ENCODE measurements at regions not wholly inside any gene's neighbourhood (a gene's known extent, or its start where the extent isn't known, plus 50 kb on each side); places are given as distances from the start of the nearest gene placed in this dataset.
"Not testable (repeated sequence)": the region's sequence is repeated elsewhere in the genome, so short reads cannot be mapped to it uniquely, and the experiment has no call there.

GRCh38 chr10:6701289-6701688 lies 121.2 kb upstream of the PRKCQ start:
- intact Hi-C loops (cut with DNase I), result no loop called here
- no peak for ATAC-seq

DNA sequence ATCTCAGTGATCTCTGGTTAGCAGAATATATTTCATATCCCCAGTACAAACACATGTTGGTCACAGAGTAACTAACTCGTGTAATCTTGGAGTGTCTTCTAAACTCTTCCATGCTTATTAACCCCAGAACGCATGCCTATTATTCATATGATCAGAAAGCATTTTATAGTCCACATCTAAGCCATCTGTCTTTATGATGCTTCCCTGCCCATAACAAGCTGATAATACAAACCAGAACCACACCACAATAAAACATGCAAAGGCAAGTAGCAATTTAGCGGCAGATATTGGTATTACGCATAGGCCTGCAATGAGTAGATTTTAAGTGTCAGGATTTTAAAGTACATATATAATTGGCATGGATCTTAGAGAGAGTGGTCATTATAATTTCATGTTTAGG lies 120.0 kb upstream of the PRKCQ start:
- ATAC-seq, result no peak
- intact Hi-C loops (cut with DNase I), result no loop called here
- no peak for DNase-seq (ENCODE audit: missing footprints)

More at GRCh38 chr10:6701289-6701688, 121.2 kb upstream of the PRKCQ start:
- no peak for DNase-seq (ENCODE audit: missing footprints)

- ATAC-seq (no peak), DNase-seq (ENCODE audit: missing footprints) (no peak)
- intact Hi-C loops (cut with DNase I), result no loop called here
Observed at GRCh38 chr10:6699336-6699735, 119.3 kb upstream of the PRKCQ start.

DNA sequence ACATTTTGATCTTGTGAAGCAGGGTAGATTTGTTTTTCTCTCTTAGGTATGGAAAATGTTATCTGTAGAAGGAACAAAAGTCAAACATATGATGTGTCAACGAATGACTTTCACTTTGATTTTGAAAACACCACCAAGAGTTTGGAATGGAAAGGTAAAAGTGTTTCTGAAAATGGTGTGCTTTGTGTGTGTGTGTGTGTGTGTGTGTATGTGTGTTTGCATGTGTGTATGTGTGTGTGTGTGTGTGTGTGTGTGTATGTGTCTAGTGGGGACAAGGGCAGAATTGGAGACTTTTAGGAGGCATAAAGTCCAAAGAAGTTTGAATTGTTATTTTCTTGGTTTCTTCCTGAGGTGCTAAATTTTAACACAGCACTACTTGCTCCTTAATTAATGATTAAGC lies 115.4 kb upstream of the PRKCQ start:
- intact Hi-C loops (cut with DNase I), result no loop called here
- DNase-seq (ENCODE audit: missing footprints) (no peak), ATAC-seq (no peak)

GRCh38 chr10:6694447-6695140 lies 114.5 kb upstream of the PRKCQ start:
- no peak for ATAC-seq
- intact Hi-C loops (cut with DNase I), result no loop called here
- DNase-seq (ENCODE audit: missing footprints), result no peak

- intact Hi-C loops (cut with DNase I), result no loop called here
- no peak for ATAC-seq
- no peak for DNase-seq (ENCODE audit: missing footprints)
Observed at GRCh38 chr10:6692856-6693255, 112.8 kb upstream of the PRKCQ start.

DNA sequence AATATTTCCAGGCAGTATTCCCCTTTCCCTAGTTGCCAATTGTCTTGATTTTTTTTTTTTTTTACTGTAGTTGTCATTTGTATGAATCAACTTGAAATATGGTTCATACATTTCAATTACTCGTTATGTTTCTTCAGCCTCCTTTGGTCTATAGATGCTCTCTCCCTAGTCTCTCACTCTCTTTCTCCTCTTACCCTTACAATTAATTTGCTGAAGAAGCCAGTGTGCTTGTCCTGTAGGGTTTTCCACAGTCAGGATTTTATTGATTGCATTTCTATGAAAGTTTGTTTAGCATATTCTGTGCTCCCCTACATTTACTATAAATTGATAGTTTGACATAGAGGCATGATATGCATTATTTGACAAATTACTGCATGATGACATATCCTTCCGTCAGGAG lies 112.0 kb upstream of the PRKCQ start:
- ATAC-seq (no peak), DNase-seq (ENCODE audit: missing footprints) (no peak)
- intact Hi-C loops (cut with DNase I), result no loop called here

- intact Hi-C loops (cut with DNase I), result no loop called here
- ATAC-seq (no peak), DNase-seq (ENCODE audit: missing footprints) (no peak)
Observed at GRCh38 chr10:6689036-6689435, 109.0 kb upstream of the PRKCQ start.

DNA sequence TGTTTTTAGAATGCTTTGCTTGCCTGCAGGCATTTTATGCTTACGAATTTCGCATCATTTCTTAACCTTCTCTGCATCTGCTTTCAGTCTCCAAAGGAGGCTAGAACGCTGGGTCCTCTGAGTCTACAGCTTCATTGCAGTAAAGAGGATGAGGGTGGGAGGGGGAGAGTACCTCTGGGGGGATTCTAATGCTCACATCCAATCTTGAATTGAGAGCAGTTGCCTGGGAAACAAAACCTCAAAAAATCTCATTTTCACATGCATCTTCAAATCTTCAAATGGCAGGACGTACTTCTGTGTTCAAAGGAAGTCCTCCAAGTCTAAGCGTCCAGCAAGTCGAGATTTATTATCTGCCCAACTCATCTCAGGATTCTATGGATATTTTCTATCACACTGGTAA lies 100.7 kb upstream of the PRKCQ start:
- no peak for DNase-seq (ENCODE audit: missing footprints)
- ATAC-seq, result no peak
- intact Hi-C loops (cut with DNase I), result no loop called here

- intact Hi-C loops (cut with DNase I), result loop anchor here (10.0 kb wide), 2 partner anchors 94 to 264 kb away; partner anchors contain the start of gene PRKCQ
- ATAC-seq (no peak), DNase-seq (ENCODE audit: missing footprints) (no peak)
Observed at GRCh38 chr10:6678956-6679355, 98.9 kb upstream of the PRKCQ start.

GRCh38 chr10:6678211-6678803 lies 98.2 kb upstream of the PRKCQ start:
- intact Hi-C loops (cut with DNase I), result loop anchor here (10.0 kb wide), 2 partner anchors 94 to 264 kb away; partner anchors contain the start of gene PRKCQ
- DNase-seq (ENCODE audit: missing footprints), result no peak
- ATAC-seq, result no peak

DNA sequence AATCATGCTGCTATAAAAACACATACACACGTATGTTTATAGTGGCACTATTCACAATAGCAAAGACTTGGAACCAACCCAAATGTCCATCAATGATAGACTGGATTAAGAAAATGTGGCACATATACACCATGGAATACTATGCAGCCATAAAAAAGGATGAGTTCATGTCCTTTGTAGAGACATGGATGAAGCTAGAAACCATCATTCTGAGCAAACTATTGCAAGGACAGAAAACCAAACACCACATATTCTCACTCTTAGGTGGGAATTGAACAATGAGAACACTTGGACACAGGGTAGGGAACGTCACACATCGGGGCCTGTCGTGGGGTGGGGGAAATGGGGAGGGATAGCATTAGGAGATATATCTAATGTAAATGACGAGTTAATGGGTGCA lies 97.1 kb upstream of the PRKCQ start:
- intact Hi-C loops (cut with DNase I), result loop anchor here (10.0 kb wide), 2 partner anchors 92 to 262 kb away; partner anchors contain the start of gene PRKCQ
- not testable (repeated sequence) for DNase-seq (ENCODE audit: missing footprints); ATAC-seq

DNA sequence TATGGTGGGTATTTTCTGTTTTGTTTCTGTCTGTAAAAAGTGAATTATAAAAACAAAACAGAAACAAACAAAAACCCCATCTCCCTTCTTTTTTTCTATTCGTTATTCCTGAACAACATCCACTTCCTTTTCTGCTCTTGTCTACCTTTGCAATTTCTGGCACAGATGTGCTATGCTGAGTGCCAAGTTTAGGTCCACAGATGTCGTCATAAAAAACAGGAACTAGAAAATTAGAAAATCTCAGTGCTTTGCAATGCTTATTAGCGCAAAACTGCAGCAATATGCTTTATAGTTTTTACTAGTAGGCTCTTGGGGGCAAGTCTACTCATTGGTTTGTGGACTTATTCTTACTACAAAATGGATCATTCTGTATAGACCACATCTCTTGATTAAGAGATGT lies 94.2 kb upstream of the PRKCQ start:
- intact Hi-C loops (cut with DNase I), result loop anchor here (10.0 kb wide), 2 partner anchors 89 to 259 kb away; partner anchors contain the start of gene PRKCQ
- no peak for DNase-seq (ENCODE audit: missing footprints)
- ATAC-seq, result no peak

GRCh38 chr10:6671976-6672375 lies 91.9 kb upstream of the PRKCQ start:
- DNase-seq (ENCODE audit: missing footprints) (no peak), ATAC-seq (no peak)
- intact Hi-C loops (cut with DNase I), result loop anchor here (10.0 kb wide), 2 partner anchors 87 to 257 kb away; partner anchors contain the start of gene PRKCQ

- intact Hi-C loops (cut with DNase I), result loop anchor here (5.0 kb wide), 1 partner anchor 743 kb away; the partner anchor contains the start of gene SFMBT2
- ATAC-seq (no peak), DNase-seq (ENCODE audit: missing footprints) (no peak)
Observed at GRCh38 chr10:6669269-6669859, 89.3 kb upstream of the PRKCQ start.

GRCh38 chr10:6667679-6668270 lies 87.7 kb upstream of the PRKCQ start:
- ATAC-seq (no peak), DNase-seq (ENCODE audit: missing footprints) (no peak)
- intact Hi-C loops (cut with DNase I), result loop anchor here (5.0 kb wide), 1 partner anchor 745 kb away; the partner anchor contains the start of gene SFMBT2

GRCh38 chr10:6667150-6667549 lies 87.1 kb upstream of the PRKCQ start:
- DNase-seq (ENCODE audit: missing footprints) (no peak), ATAC-seq (no peak)
- intact Hi-C loops (cut with DNase I), result loop anchor here (5.0 kb wide), 1 partner anchor 745 kb away; the partner anchor contains the start of gene SFMBT2

GRCh38 chr10:6665847-6666246 lies 85.8 kb upstream of the PRKCQ start:
- intact Hi-C loops (cut with DNase I), result loop anchor here (5.0 kb wide), 1 partner anchor 746 kb away; the partner anchor contains the start of gene SFMBT2
- DNase-seq (ENCODE audit: missing footprints) (no peak), ATAC-seq (no peak)

DNA sequence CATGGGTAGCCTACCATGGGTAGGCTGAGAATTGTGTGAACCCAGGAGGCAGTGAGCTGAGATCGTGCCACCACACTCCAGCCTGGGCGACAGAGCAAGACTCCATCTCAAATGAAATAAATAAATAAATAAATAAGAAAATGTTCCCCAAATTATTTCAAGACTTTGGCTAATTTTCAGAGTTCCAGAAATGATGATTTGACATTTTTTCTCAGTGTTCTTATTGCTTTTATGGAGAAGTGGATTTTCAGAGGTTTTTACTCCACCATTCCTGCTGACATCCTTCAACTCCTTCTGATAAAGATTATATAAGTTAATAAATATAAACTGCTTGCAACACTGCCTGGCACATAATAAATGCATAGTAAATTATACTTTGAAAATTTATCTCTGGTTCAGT lies 80.4 kb upstream of the PRKCQ start:
- no peak for DNase-seq (ENCODE audit: missing footprints)
- intact Hi-C loops (cut with DNase I), result no loop called here
- ATAC-seq, result no peak
